Activated T-cell treated with anti-CD3 and anti-CD28 coated beads for 48 hours (primary cell): ENCODE measurements at regions not wholly inside any gene's neighbourhood (a gene's known extent, or its start where the extent isn't known, plus 50 kb on each side); places are given as distances from the start of the nearest gene placed in this dataset.

Experiments
- DNase-seq: peaks from one replicate; pipeline ENCODE4 v3.0.0-alpha.2; 2020; ENCODE audit warnings: low read depth

GRCh38 chr13:43984292-43984691, 104.6 kb downstream of the LACC1 start:
- no peak for DNase-seq

GRCh38 chr13:43985422-43986072, 105.8 kb downstream of the LACC1 start:
- DNase-seq = no peak

- no peak for DNase-seq
These were observed 106.8 kb downstream of the LACC1 start for GRCh38 chr13:43986421-43986981.

GRCh38 chr13:43988302-43988701, 108.6 kb downstream of the LACC1 start:
- DNase-seq = no peak

- no peak for DNase-seq
These were observed 110.3 kb downstream of the LACC1 start for GRCh38 chr13:43990021-43990420.

- DNase-seq = no peak
These were observed 111.1 kb downstream of the LACC1 start for GRCh38 chr13:43990829-43991228.

- DNase-seq = no peak
These were observed 112.1 kb downstream of the LACC1 start for GRCh38 chr13:43991773-43992201.

GRCh38 chr13:43992211-43992610, 112.5 kb downstream of the LACC1 start:
- no peak for DNase-seq

- DNase-seq = no peak
These were observed 115.5 kb downstream of the LACC1 start for GRCh38 chr13:43994999-43995859.

GRCh38 chr13:43996221-43996620, 116.5 kb downstream of the LACC1 start:
- DNase-seq = no peak

GRCh38 chr13:44003481-44003880, 123.8 kb downstream of the LACC1 start:
- DNase-seq = no peak

- DNase-seq = no peak
These were observed 125.2 kb downstream of the LACC1 start for GRCh38 chr13:44004878-44005277.

- no peak for DNase-seq
These were observed 127.7 kb downstream of the LACC1 start for GRCh38 chr13:44007451-44007850.

GRCh38 chr13:44011036-44011435, 131.3 kb downstream of the LACC1 start:
- no peak for DNase-seq

GRCh38 chr13:44012910-44013757, 133.4 kb downstream of the LACC1 start:
- no peak for DNase-seq

GRCh38 chr13:44013758-44014291, 134.1 kb downstream of the LACC1 start:
- DNase-seq = no peak

- no peak for DNase-seq
These were observed 134.8 kb downstream of the LACC1 start for GRCh38 chr13:44014501-44014900.

GRCh38 chr13:44015118-44015517, 135.4 kb downstream of the LACC1 start:
- no peak for DNase-seq

GRCh38 chr13:44015811-44016210, 136.1 kb downstream of the LACC1 start:
- no peak for DNase-seq

- no peak for DNase-seq
These were observed 138.1 kb downstream of the LACC1 start for GRCh38 chr13:44017756-44018309.

GRCh38 chr13:44019651-44020050, 139.9 kb downstream of the LACC1 start:
- DNase-seq = no peak

GRCh38 chr13:44021422-44021821, 141.7 kb downstream of the LACC1 start:
- no peak for DNase-seq
